HG03378 (cell line): ENCODE measurements at regions not wholly inside any gene's neighbourhood (a gene's known extent, or its start where the extent isn't known, plus 50 kb on each side); places are given as distances from the start of the nearest gene placed in this dataset.
"Not testable (repeated sequence)": the region's sequence is repeated elsewhere in the genome, so short reads cannot be mapped to it uniquely, and the experiment has no call there.

ENCODE experiments used
- ATAC-seq: cut with Tn5 transposase; IDR thresholded peaks from one replicate; pipeline ENCODE4 v1.9.1; 2021; ENCODE audit warnings: mild to moderate bottlenecking, moderate library complexity; ENCODE audit not compliant: unreplicated experiment

- no peak for ATAC-seq
These were observed 144.2 kb upstream of the RAPGEF2 start for GRCh38 chr4:158958489-158959270.

- no peak for ATAC-seq
These were observed 140.5 kb upstream of the RAPGEF2 start for GRCh38 chr4:158962393-158962792.

- ATAC-seq = not testable (repeated sequence)
These were observed 139.6 kb upstream of the RAPGEF2 start for GRCh38 chr4:158963282-158963681.

- ATAC-seq = no peak
These were observed 138.7 kb upstream of the RAPGEF2 start for GRCh38 chr4:158964114-158964727.

GRCh38 chr4:158964728-158965124 lies 138.2 kb upstream of the RAPGEF2 start:
- ATAC-seq = no peak

- no peak for ATAC-seq
These were observed 137.7 kb upstream of the RAPGEF2 start for GRCh38 chr4:158965226-158965625.

GRCh38 chr4:158966091-158966490 lies 136.8 kb upstream of the RAPGEF2 start:
- ATAC-seq = no peak

GRCh38 chr4:158968961-158969360 lies 133.9 kb upstream of the RAPGEF2 start:
- ATAC-seq = no peak

- no peak for ATAC-seq
These were observed 132.1 kb upstream of the RAPGEF2 start for GRCh38 chr4:158970812-158971211.

GRCh38 chr4:158974438-158974837 lies 128.4 kb upstream of the RAPGEF2 start:
- ATAC-seq = not testable (repeated sequence)

GRCh38 chr4:158980711-158981110 lies 122.2 kb upstream of the RAPGEF2 start:
- ATAC-seq = not testable (repeated sequence)

- ATAC-seq = no peak
These were observed 111.2 kb upstream of the RAPGEF2 start for GRCh38 chr4:158991534-158992155.

- no peak for ATAC-seq
These were observed 109.0 kb upstream of the RAPGEF2 start for GRCh38 chr4:158993891-158994290.

GRCh38 chr4:158995040-158995439 lies 107.8 kb upstream of the RAPGEF2 start:
- no peak for ATAC-seq

GRCh38 chr4:158995965-158996364 lies 106.9 kb upstream of the RAPGEF2 start:
- no peak for ATAC-seq

GRCh38 chr4:158996669-158997074 lies 106.2 kb upstream of the RAPGEF2 start:
- no peak for ATAC-seq

GRCh38 chr4:158997660-158998349 lies 105.1 kb upstream of the RAPGEF2 start:
- no peak for ATAC-seq

- no peak for ATAC-seq
These were observed 104.3 kb upstream of the RAPGEF2 start for GRCh38 chr4:158998624-158999023.

- no peak for ATAC-seq
These were observed 103.7 kb upstream of the RAPGEF2 start for GRCh38 chr4:158999166-158999682.

GRCh38 chr4:158999849-159000248 lies 103.0 kb upstream of the RAPGEF2 start:
- ATAC-seq = no peak

- ATAC-seq = no peak
These were observed 99.9 kb upstream of the RAPGEF2 start for GRCh38 chr4:159002950-159003349.
